GM18909 (cell line): ENCODE measurements at regions not wholly inside any gene's neighbourhood (a gene's known extent, or its start where the extent isn't known, plus 50 kb on each side); places are given as distances from the start of the nearest gene placed in this dataset.
A peak's percentile ranks its signal among the peaks of the same experiment; 100 is the strongest.
"Not testable (repeated sequence)": the region's sequence is repeated elsewhere in the genome, so short reads cannot be mapped to it uniquely, and the experiment has no call there.

Experiments
- ATAC-seq: cut with Tn5 transposase; IDR thresholded peaks from one replicate; pipeline ENCODE4 v1.9.1; 2021; ENCODE audit warnings: mild to moderate bottlenecking; ENCODE audit not compliant: unreplicated experiment, poor library complexity

DNA sequence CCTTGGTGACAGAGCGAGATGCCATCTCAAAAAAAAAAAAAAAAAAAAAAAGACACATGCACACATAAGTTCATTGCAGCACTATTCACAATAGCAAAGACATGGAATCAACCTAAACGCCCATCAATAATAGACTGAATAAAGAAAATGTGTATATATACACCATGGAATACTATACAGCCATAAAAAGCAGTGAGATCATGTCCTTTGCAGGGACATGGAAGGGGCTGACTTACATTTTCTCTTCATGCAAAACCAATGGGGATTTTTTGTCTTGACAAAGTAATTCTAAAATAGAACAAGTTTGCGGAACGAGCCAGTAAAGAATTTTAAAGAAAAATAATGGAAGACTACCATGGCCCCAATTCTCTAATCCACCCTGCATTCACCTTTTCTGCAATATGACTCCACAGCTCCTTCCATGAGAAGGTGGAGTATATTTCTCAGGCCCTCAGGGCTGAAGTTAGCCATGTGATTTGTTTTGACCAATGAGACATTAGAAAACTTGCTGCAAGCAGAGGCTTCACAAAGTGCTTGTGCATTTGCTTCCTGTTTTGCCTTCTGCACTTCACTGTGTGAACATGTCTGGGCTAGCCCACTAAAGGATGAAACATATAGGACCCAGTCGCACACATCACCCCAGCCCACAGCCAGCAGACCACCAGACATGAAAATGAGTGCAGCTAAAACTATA is 78.8 kb upstream of the NR5A2 start:
- peak; percentile 47 for ATAC-seq

GRCh38 chr1:199951005-199951404 is 76.5 kb upstream of the NR5A2 start:
- not testable (repeated sequence) for ATAC-seq

- ATAC-seq = no peak
Measured at GRCh38 chr1:199953651-199954050, 73.9 kb upstream of the NR5A2 start.

GRCh38 chr1:199954699-199955098 is 72.8 kb upstream of the NR5A2 start:
- no peak for ATAC-seq

- no peak for ATAC-seq
Measured at GRCh38 chr1:199955235-199955634, 72.3 kb upstream of the NR5A2 start.

DNA sequence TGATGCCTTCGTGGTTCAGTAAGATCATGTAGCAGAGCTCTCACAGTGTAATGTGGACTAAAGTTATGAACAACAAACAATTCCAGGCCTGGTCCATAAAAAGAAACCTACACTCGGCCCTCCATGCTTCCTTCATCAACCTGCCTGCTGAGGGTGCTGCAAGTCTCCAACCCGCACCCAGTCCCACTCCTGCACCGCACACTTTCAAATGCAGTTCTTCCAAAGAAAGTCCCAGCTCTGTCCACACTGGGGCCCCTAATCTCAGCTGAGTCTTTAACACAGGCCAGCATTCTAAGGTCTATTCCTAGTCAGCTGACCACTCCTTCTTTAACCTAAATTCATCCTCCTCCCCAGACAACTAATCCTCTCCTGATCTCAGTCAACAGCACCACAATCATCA is 71.5 kb upstream of the NR5A2 start:
- no peak for ATAC-seq

DNA sequence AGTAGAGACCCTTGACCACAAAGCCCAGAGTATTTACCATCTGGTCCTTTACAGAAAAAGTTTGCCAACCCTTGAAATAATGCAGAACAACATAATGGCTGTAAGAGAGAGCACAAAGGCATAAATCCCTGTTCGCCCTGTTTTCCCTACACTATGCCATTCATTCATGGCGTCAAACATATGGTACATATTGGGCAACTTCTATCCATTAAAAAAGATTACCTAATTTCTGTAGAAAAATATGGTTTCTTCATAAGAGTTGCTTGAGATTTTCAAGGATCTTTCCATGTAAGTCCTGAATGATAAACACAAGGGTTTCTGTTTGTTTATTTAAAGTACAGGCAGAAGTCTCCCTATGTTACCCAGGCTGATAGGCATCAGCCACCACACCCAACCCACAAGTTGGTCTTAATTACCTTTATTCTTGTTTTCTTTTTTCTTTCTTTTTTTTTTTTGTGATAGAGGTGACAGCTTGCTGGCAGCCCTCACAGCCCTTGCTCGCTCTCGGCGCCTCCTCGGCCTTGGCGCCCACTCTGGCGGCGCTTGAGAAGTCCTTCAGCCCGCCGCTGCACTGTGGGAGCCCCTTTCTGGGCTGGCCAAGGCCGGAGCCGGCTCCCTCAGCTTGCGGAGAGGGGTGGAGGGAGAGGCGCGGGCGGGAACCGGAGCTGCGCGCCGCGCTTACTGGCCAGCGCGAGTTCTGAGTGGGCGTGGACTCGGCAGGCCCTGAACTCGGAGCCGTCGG is 68.3 kb upstream of the NR5A2 start:
- no peak for ATAC-seq

GRCh38 chr1:199959775-199960110 is 67.8 kb upstream of the NR5A2 start:
- no peak for ATAC-seq

- ATAC-seq = no peak
Measured at GRCh38 chr1:199970125-199970524, 57.4 kb upstream of the NR5A2 start.

DNA sequence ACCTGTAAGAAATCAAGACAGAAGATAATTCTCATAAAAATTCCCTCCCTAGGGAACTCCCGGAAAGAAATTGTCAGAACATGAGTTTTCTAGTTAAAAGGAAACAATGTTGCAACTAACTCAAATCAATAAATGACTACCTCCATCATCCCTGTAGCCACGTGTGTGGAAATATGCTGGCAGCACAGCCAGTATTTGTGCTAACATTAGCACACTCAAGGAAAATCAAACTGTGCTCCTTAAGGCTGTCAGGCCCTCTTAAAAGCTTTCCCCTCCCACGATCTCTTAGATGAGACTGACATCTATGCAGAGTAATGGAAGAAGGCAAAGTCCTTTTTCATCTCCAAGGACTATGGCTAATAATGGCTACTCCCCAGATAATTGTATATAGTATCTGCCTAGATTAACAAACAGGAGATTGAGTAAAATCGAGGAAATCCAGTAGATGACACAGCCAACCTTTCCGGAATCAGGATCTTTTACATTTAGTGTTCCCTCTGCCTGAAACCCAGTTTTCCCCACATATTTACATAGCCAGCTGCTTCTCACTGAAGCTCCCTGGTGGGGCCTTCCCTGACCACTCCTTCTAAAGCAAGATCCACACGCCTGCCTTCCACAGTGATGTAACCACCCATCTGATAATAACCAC is 50.9 kb upstream of the NR5A2 start:
- no peak for ATAC-seq
